Forelimb muscle (tissue), 1 donor: ENCODE measurements at regions not wholly inside any gene's neighbourhood (a gene's known extent, or its start where the extent isn't known, plus 50 kb on each side); places are given as distances from the start of the nearest gene placed in this dataset.

Experiments
- DNase-seq: peaks from one replicate; pipeline ENCODE4 v3.0.0-alpha.2; 2013; ENCODE audit warnings: low read depth

GRCh38 chr5:3654515-3654914 lies 58.9 kb downstream of the IRX1 start:
- no peak for DNase-seq

- DNase-seq, result no peak
These were observed 61.2 kb downstream of the IRX1 start for GRCh38 chr5:3656803-3657202.

- no peak for DNase-seq
These were observed 61.9 kb downstream of the IRX1 start for GRCh38 chr5:3657364-3658022.

GRCh38 chr5:3658929-3659328 lies 63.3 kb downstream of the IRX1 start:
- DNase-seq, result no peak

GRCh38 chr5:3659907-3660306 lies 64.3 kb downstream of the IRX1 start:
- no peak for DNase-seq

- no peak for DNase-seq
These were observed 65.0 kb downstream of the IRX1 start for GRCh38 chr5:3660630-3661029.

GRCh38 chr5:3661755-3662296 lies 66.2 kb downstream of the IRX1 start:
- DNase-seq, result no peak

GRCh38 chr5:3662344-3662743 lies 66.7 kb downstream of the IRX1 start:
- DNase-seq, result no peak

GRCh38 chr5:3671337-3671736 lies 75.7 kb downstream of the IRX1 start:
- no peak for DNase-seq

- no peak for DNase-seq
These were observed 83.2 kb downstream of the IRX1 start for GRCh38 chr5:3678801-3679200.

- no peak for DNase-seq
These were observed 85.2 kb downstream of the IRX1 start for GRCh38 chr5:3680821-3681220.

- DNase-seq, result no peak
These were observed 88.5 kb downstream of the IRX1 start for GRCh38 chr5:3684118-3684517.

- DNase-seq, result no peak
These were observed 89.2 kb downstream of the IRX1 start for GRCh38 chr5:3684771-3685354.

GRCh38 chr5:3694819-3695218 lies 99.2 kb downstream of the IRX1 start:
- no peak for DNase-seq

GRCh38 chr5:3695818-3696217 lies 100.2 kb downstream of the IRX1 start:
- no peak for DNase-seq

- DNase-seq, result no peak
These were observed 102.8 kb downstream of the IRX1 start for GRCh38 chr5:3698412-3698811.

GRCh38 chr5:3701694-3702093 lies 106.1 kb downstream of the IRX1 start:
- DNase-seq, result no peak

GRCh38 chr5:3704661-3705060 lies 109.0 kb downstream of the IRX1 start:
- DNase-seq, result no peak

- DNase-seq, result no peak
These were observed 113.6 kb downstream of the IRX1 start for GRCh38 chr5:3709068-3709716.

GRCh38 chr5:3709717-3710348 lies 114.2 kb downstream of the IRX1 start:
- no peak for DNase-seq

- DNase-seq, result no peak
These were observed 119.4 kb downstream of the IRX1 start for GRCh38 chr5:3715062-3715461.

GRCh38 chr5:3729631-3730030 lies 134.0 kb downstream of the IRX1 start:
- DNase-seq, result no peak

- DNase-seq, result no peak
These were observed 139.0 kb downstream of the IRX1 start for GRCh38 chr5:3734632-3735031.
